B cell (primary cell): ENCODE measurements at regions not wholly inside any gene's neighbourhood (a gene's known extent, or its start where the extent isn't known, plus 50 kb on each side); places are given as distances from the start of the nearest gene placed in this dataset.

Experiments used
- CTCF ChIP-seq: fragments of 200-600 bp; IDR thresholded peaks from one replicate; pipeline ENCODE4 v1.8.0; 2022; ENCODE audit warnings: antibody characterized with exemption, mild to moderate bottlenecking
- EZH2 ChIP-seq: IDR thresholded peaks from 2 replicates; pipeline ENCODE4 v1.6.1; 2012; ENCODE audit warnings: borderline replicate concordance, low read depth, mild to moderate bottlenecking, moderate library complexity, low read length; ENCODE audit not compliant: insufficient read depth, poor library complexity, severe bottlenecking

GRCh38 chr4:53818104-53818503 is 226.8 kb upstream of the LNX1 start:
- no peak for TF ChIP-seq CTCF
- TF ChIP-seq EZH2, result no peak
